ENCODE measurements at regions not wholly inside any gene's neighbourhood (a gene's known extent, or its start where the extent isn't known, plus 50 kb on each side); places are given as distances from the start of the nearest gene placed in this dataset.

DNA sequence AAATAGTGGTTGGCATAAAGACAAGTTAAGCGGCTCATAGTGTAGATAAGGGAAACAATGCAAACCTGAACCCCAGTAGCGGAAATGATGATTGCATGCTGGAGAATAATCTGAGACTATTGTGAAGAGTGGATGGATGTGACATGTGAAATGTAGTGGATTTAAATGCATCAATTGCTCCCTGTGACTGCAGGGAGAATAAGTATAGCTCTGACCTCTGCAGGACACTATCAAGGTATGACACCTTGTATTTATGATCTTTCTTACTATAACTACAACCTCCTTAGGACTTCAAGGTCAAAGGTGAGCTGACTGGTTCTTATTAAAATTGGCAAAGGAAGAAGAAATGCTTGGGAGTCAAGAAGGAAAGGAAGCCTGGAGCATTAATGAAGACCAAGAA is 285.6 kb downstream of the GRIN2B start:
- H3K27ac ChIP-seq (ENCODE audit: low read depth, low read length): no peak overlapping the region
- POLR2A ChIA-PET: no interaction called here
- TF ChIP-seq, protein P1, sequence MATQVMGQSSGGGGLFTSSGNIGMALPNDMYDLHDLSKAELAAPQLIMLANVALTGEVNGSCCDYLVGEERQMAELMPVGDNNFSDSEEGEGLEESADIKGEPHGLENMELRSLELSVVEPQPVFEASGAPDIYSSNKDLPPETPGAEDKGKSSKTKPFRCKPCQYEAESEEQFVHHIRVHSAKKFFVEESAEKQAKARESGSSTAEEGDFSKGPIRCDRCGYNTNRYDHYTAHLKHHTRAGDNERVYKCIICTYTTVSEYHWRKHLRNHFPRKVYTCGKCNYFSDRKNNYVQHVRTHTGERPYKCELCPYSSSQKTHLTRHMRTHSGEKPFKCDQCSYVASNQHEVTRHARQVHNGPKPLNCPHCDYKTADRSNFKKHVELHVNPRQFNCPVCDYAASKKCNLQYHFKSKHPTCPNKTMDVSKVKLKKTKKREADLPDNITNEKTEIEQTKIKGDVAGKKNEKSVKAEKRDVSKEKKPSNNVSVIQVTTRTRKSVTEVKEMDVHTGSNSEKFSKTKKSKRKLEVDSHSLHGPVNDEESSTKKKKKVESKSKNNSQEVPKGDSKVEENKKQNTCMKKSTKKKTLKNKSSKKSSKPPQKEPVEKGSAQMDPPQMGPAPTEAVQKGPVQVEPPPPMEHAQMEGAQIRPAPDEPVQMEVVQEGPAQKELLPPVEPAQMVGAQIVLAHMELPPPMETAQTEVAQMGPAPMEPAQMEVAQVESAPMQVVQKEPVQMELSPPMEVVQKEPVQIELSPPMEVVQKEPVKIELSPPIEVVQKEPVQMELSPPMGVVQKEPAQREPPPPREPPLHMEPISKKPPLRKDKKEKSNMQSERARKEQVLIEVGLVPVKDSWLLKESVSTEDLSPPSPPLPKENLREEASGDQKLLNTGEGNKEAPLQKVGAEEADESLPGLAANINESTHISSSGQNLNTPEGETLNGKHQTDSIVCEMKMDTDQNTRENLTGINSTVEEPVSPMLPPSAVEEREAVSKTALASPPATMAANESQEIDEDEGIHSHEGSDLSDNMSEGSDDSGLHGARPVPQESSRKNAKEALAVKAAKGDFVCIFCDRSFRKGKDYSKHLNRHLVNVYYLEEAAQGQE (IDR thresholded peaks at IDR 0.05; ENCODE audit: low read depth): no peak
- TF ChIP-seq ZFX (IDR thresholded peaks at IDR 0.05) (no peak), YY1 (IDR thresholded peaks at IDR 0.05; ENCODE audit: extremely low read depth, insufficient replicate concordance, low read depth, low read length) (no peak), SP1 (IDR thresholded peaks at IDR 0.05; ENCODE audit: low read depth) (no peak), SRF (IDR thresholded peaks at IDR 0.05; ENCODE audit: low read depth) (no peak)
- ATAC-seq (no peak), DNase-seq (ENCODE audit: low read depth, low spot score) (no peak)
- RAD21 ChIA-PET (ENCODE audit: low non-redundant PET in 1 of 2, low total read pairs in 2 of 2, uncharacterized antibody in 2 of 2, unreplicated experiment in 2 of 2): no interaction called here
- intact Hi-C loops (cut with micrococcal nuclease): no loop called here
- no peaks in the 10 kb centered on the region for H3K36me3 ChIP-seq (ENCODE audit: control insufficient read depth in 1 of 2, insufficient read depth in 2 of 2, low read length in 2 of 2)
- no peaks in the 10 kb centered on the region for H3K9me2 ChIP-seq (ENCODE audit: insufficient read depth)
- no peaks in the 10 kb centered on the region for H3K9me3 ChIP-seq (ENCODE audit: control insufficient read depth in 1 of 2, insufficient read depth in 1 of 2, low read depth in 1 of 2, low read length in 2 of 2)
- no peak overlapping the region for H3K9ac ChIP-seq (ENCODE audit: low read length)
- H3K4me1 ChIP-seq (ENCODE audit: control insufficient read depth in 1 of 2, insufficient read depth in 2 of 2, low read length in 2 of 2): no peaks in the 10 kb centered on the region; a peak in 1 of 4 replicates
- H3K4me2 ChIP-seq (ENCODE audit: low read length): no peak overlapping the region
- no peaks in the 10 kb centered on the region for H3K79me2 ChIP-seq (ENCODE audit: insufficient read depth, low read length)
- CTCF ChIA-PET: no interaction called here
- H3K4me3 ChIP-seq (replicated peaks in 1 of 2; ENCODE audit: low read depth in 1 of 2, low read length in 2 of 2): no peak overlapping the region
- no peaks in the 10 kb centered on the region for H4K20me1 ChIP-seq (ENCODE audit: insufficient read depth)
- BruUV-seq (replicated peaks): no TSS peak
- H3K27me3 ChIP-seq (ENCODE audit: insufficient read depth, low read length): no peaks in the 10 kb centered on the region
- no peak overlapping the region for H2AFZ ChIP-seq (ENCODE audit: low read depth, low read length, poor library complexity, severe bottlenecking)

DNA sequence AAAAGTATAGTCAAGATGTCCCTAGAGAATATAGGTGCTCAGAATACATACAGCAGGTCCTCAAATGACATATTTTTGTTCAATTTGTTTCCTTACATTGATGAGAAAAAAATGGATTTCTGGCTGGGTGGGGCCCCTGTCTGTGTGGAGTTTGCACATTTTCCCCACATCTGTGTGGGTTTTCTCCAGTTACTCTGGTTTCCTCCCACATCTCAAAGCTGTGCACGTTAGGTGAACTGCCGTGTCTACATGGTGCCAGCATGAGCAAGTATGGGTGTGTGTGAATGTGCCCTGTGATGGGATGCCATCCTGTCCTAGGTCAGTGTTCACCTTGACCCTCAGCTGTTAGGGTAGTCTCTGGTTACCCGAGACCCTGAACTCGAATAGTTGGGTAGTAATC is 289.1 kb downstream of the GRIN2B start:
- Histone ChIP-seq H4K20me1 (ENCODE audit: insufficient read depth) (no peaks in the 10 kb centered on the region), H3K4me3 (replicated peaks in 1 of 2; ENCODE audit: low read depth in 1 of 2, low read length in 2 of 2) (no peak overlapping the region), H3K9ac (ENCODE audit: low read length) (no peak overlapping the region), H3K27ac (ENCODE audit: low read depth, low read length) (no peak overlapping the region), H3K4me2 (ENCODE audit: low read length) (no peak overlapping the region), H2AFZ (ENCODE audit: low read depth, low read length, poor library complexity, severe bottlenecking) (no peak overlapping the region), H3K9me3 (ENCODE audit: control insufficient read depth in 1 of 2, insufficient read depth in 1 of 2, low read depth in 1 of 2, low read length in 2 of 2) (no peaks in the 10 kb centered on the region), H3K36me3 (ENCODE audit: control insufficient read depth in 1 of 2, insufficient read depth in 2 of 2, low read length in 2 of 2) (no peaks in the 10 kb centered on the region), H3K4me1 (ENCODE audit: control insufficient read depth in 1 of 2, insufficient read depth in 2 of 2, low read length in 2 of 2) (no peaks in the 10 kb centered on the region), H3K9me2 (ENCODE audit: insufficient read depth) (no peaks in the 10 kb centered on the region), H3K27me3 (ENCODE audit: insufficient read depth, low read length) (no peaks in the 10 kb centered on the region), H3K79me2 (ENCODE audit: insufficient read depth, low read length) (no peaks in the 10 kb centered on the region)
- ATAC-seq (no peak), DNase-seq (ENCODE audit: low read depth, low spot score) (no peak)
- intact Hi-C loops (cut with micrococcal nuclease): no loop called here
- POLR2A ChIA-PET: no interaction called here
- RAD21 ChIA-PET (ENCODE audit: low non-redundant PET in 1 of 2, low total read pairs in 2 of 2, uncharacterized antibody in 2 of 2, unreplicated experiment in 2 of 2): no interaction called here
- no TSS peak for BruUV-seq (replicated peaks)
- CTCF ChIA-PET: no interaction called here
- TF ChIP-seq FOSL1 (IDR thresholded peaks at IDR 0.05; ENCODE audit: low read depth) (no peak), TCF7L2 (IDR thresholded peaks at IDR 0.05; ENCODE audit: borderline replicate concordance, extremely low read depth, insufficient read depth, insufficient read length) (no peak), POLR2A (IDR thresholded peaks at IDR 0.05; ENCODE audit: borderline replicate concordance, extremely low read depth, insufficient read depth, insufficient read length) (no peak), CEBPB (IDR thresholded peaks at IDR 0.05; ENCODE audit: low read depth) (no peak), SIN3A (IDR thresholded peaks at IDR 0.05; ENCODE audit: low read depth) (no peak), POLR2AphosphoS5 (IDR thresholded peaks at IDR 0.05; ENCODE audit: low read depth, low read length) (no peak), SP1 (IDR thresholded peaks at IDR 0.05; ENCODE audit: low read depth) (no peak)
- TF ChIP-seq, protein P1 (IDR thresholded peaks at IDR 0.05; ENCODE audit: low read depth): no peak
- TF ChIP-seq, protein P2, sequence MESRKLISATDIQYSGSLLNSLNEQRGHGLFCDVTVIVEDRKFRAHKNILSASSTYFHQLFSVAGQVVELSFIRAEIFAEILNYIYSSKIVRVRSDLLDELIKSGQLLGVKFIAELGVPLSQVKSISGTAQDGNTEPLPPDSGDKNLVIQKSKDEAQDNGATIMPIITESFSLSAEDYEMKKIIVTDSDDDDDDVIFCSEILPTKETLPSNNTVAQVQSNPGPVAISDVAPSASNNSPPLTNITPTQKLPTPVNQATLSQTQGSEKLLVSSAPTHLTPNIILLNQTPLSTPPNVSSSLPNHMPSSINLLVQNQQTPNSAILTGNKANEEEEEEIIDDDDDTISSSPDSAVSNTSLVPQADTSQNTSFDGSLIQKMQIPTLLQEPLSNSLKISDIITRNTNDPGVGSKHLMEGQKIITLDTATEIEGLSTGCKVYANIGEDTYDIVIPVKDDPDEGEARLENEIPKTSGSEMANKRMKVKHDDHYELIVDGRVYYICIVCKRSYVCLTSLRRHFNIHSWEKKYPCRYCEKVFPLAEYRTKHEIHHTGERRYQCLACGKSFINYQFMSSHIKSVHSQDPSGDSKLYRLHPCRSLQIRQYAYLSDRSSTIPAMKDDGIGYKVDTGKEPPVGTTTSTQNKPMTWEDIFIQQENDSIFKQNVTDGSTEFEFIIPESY (IDR thresholded peaks at IDR 0.05; ENCODE audit: extremely low read depth, insufficient replicate concordance, low read length): no peak

All from HCT116 (cell line).